Liver (tissue), 8 donors: ENCODE measurements at regions not wholly inside any gene's neighbourhood (a gene's known extent, or its start where the extent isn't known, plus 50 kb on each side); places are given as distances from the start of the nearest gene placed in this dataset.

Experiments
- DNase-seq: peaks from one replicate; pipeline ENCODE4 v3.0.0-alpha.2; 2017; ENCODE audit warnings: low spot score
- H3K27ac ChIP-seq, 2 donors: one replicate each; pipeline ENCODE4 v1.7.0; 2013; ENCODE audit warnings: inconsistent platforms in 2 of 2, low read length in 2 of 2, control low read depth in 1 of 2, low read depth in 1 of 2, mild to moderate bottlenecking in 1 of 2
- H3K27me3 ChIP-seq, 4 donors: one replicate each; pipeline versions ENCODE4 v1.6.1 to v1.7.0; 2013; ENCODE audit warnings: low read length in 3 of 4, inconsistent platforms in 1 of 4, mild to moderate bottlenecking in 1 of 4, moderate library complexity in 1 of 4; ENCODE audit not compliant: control insufficient read depth in 4 of 4, insufficient read depth in 4 of 4
- H3K36me3 ChIP-seq, 4 donors: one replicate each; pipeline versions ENCODE4 v1.6.1 to v1.7.0; 2013; ENCODE audit warnings: low read length in 3 of 4, mild to moderate bottlenecking in 3 of 4, low read depth in 1 of 4, moderate library complexity in 1 of 4; ENCODE audit not compliant: control insufficient read depth in 4 of 4, insufficient read depth in 3 of 4
- H3K4me1 ChIP-seq, 4 donors: one replicate each; pipeline versions ENCODE4 v1.6.1 to v1.7.0; 2013; ENCODE audit warnings: low read length in 3 of 4, mild to moderate bottlenecking in 3 of 4, moderate library complexity in 1 of 4; ENCODE audit not compliant: control insufficient read depth in 4 of 4, insufficient read depth in 4 of 4
- H3K4me3 ChIP-seq, 3 donors: one replicate each; pipeline versions ENCODE4 v1.6.1 to v1.7.0; 2013; ENCODE audit warnings: low read length in 3 of 3, control low read depth in 1 of 3, low read depth in 1 of 3, mild to moderate bottlenecking in 1 of 3
- H3K9ac ChIP-seq, 2 donors: one replicate each; pipeline ENCODE4 v1.7.0; 2013; ENCODE audit warnings: low read length in 2 of 2, mild to moderate bottlenecking in 2 of 2, moderate library complexity in 2 of 2, control low read depth in 1 of 2, low read depth in 1 of 2
- H3K9me3 ChIP-seq, 4 donors: one replicate each; pipeline versions ENCODE4 v1.6.1 to v1.7.0; 2013; ENCODE audit warnings: low read length in 3 of 4; ENCODE audit not compliant: control insufficient read depth in 4 of 4
- EGR1 ChIP-seq, 2 donors: IDR thresholded peaks; 2 replicates each; pipeline ENCODE4 v1.6.1; 2016 to 2018; ENCODE audit warnings: antibody characterized with exemption in 2 of 2, low read depth in 2 of 2
- FOXA1 ChIP-seq: IDR thresholded peaks from 2 replicates; pipeline ENCODE4 v1.6.1; 2016; ENCODE audit warnings: antibody characterized with exemption
- FOXA2 ChIP-seq: IDR thresholded peaks from 2 replicates; pipeline ENCODE4 v1.6.1; 2016; ENCODE audit warnings: antibody characterized with exemption
- HNF4A ChIP-seq, 2 donors: conservative IDR thresholded peaks; 2 replicates each; pipeline ENCODE4 v1.6.1; 2016; ENCODE audit warnings: antibody characterized with exemption in 2 of 2, mild to moderate bottlenecking in 2 of 2
- HNF4G ChIP-seq: IDR thresholded peaks from 2 replicates; pipeline ENCODE4 v1.6.1; 2016; ENCODE audit warnings: antibody characterized with exemption
- JUND ChIP-seq, 2 donors: IDR thresholded peaks; 2 replicates each; pipeline ENCODE4 v1.6.1; 2016; ENCODE audit warnings: antibody characterized with exemption in 2 of 2
- NR2F2 ChIP-seq: IDR thresholded peaks from 2 replicates; pipeline ENCODE4 v1.6.1; 2016; ENCODE audit warnings: antibody characterized with exemption
- RXRA ChIP-seq, 2 donors: IDR thresholded peaks; 2 replicates each; pipeline ENCODE4 v1.6.1; 2017 to 2018; ENCODE audit warnings: antibody characterized with exemption in 2 of 2, mild to moderate bottlenecking in 1 of 2
- SP1 ChIP-seq: IDR thresholded peaks from 2 replicates; pipeline ENCODE4 v1.6.1; 2018; ENCODE audit warnings: antibody characterized with exemption, mild to moderate bottlenecking
- YY1 ChIP-seq: IDR thresholded peaks from 2 replicates; pipeline ENCODE4 v1.6.1; 2016; ENCODE audit warnings: antibody characterized with exemption, mild to moderate bottlenecking
- WGBS: extraction: QIAGEN DNeasy Blood & Tissue Kit; methylation state at CpG from one replicate; pipeline ENCODE4 v1.1.7; 2013; 5-methylcytosine and 5-hydroxymethylcytosine counted together
- TF ChIP-seq, protein P1 (sequence below): fragments of 150-350 bp; IDR thresholded peaks from 2 replicates; pipeline ENCODE4 v1.5.1; 2017; ENCODE audit warnings: improper control_type of control experiment, low read depth, low read length; ENCODE audit not compliant: missing input control
- TF ChIP-seq, protein P2 (sequence below): IDR thresholded peaks from 2 replicates; pipeline ENCODE4 v1.6.1; 2016; ENCODE audit warnings: antibody characterized with exemption
- TF ChIP-seq, protein P3 (sequence below): IDR thresholded peaks from 2 replicates; pipeline ENCODE4 v1.6.1; 2016; ENCODE audit warnings: antibody characterized with exemption
- TF ChIP-seq, protein P4 (sequence below): IDR thresholded peaks from 2 replicates; pipeline ENCODE4 v1.6.1; 2016; ENCODE audit warnings: antibody characterized with exemption, mild to moderate bottlenecking
- donor health status: healthy.
- donor health status: healthy.
- donor health status: healthy.
- donor health status: healthy.
- donor health status: healthy.

DNA sequence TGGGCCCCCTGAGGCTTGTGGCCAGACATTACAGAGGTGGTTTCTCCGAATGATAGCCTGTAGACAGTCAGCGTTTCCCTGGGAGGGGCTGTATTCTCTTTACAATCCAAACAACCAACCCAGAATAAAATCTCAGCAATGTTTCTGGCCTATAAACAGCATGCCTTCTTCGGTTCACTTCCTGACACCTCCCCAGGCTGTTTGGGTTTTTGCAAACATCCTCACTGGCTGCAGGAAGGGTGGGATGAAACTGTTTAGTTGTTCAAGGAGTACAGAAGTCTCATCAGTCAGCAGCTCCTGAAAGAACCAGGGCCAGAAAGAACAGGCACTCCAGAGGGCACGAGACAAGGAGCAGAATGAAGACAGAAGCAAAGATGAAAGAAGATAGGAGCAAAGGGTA is 350.0 kb downstream of the QKI start:
- H3K36me3 ChIP-seq = no peaks in the 10 kb centered on the region
- H3K9ac ChIP-seq = no peak overlapping the region
- WGBS = 67% methylated on average over 4 of the region's 4 CpGs
- H3K9me3 ChIP-seq = no peaks in the 10 kb centered on the region
- no peak for DNase-seq
- no peaks in the 10 kb centered on the region for H3K4me1 ChIP-seq
- no peak overlapping the region for H3K4me3 ChIP-seq
- no peak for TF ChIP-seq HNF4A (conservative IDR thresholded peaks at IDR 0.05)
- no peak for TF ChIP-seq HNF4G
- TF ChIP-seq NR2F2 = no peak
- no peak for TF ChIP-seq FOXA1
- H3K27ac ChIP-seq = no peak overlapping the region
- peaks cover 0 to 3% (median 0%) of the 10 kb centered on the region in 4 donors for H3K27me3 ChIP-seq

DNA sequence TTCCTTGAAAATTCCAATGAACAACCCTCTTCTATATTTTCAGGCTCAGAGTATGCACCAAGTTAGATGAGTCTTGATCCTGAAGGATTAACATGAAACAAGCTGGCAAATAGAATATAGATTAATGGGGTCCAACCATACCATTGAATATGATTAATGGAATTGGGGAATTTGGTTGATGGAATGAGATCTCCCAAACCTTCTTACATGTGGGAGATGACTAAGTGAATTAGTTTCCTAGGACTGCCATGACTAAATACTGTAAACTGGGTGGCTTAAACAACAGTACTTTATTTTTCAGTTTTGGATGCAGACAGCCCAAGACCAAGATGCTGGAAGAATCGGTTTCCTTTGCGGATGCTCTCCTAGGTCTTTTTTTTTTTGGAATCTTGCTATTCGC is 347.0 kb downstream of the QKI start:
- TF ChIP-seq HNF4G = no peak
- no peak for TF ChIP-seq HNF4A (conservative IDR thresholded peaks at IDR 0.05)
- TF ChIP-seq, protein P1, sequence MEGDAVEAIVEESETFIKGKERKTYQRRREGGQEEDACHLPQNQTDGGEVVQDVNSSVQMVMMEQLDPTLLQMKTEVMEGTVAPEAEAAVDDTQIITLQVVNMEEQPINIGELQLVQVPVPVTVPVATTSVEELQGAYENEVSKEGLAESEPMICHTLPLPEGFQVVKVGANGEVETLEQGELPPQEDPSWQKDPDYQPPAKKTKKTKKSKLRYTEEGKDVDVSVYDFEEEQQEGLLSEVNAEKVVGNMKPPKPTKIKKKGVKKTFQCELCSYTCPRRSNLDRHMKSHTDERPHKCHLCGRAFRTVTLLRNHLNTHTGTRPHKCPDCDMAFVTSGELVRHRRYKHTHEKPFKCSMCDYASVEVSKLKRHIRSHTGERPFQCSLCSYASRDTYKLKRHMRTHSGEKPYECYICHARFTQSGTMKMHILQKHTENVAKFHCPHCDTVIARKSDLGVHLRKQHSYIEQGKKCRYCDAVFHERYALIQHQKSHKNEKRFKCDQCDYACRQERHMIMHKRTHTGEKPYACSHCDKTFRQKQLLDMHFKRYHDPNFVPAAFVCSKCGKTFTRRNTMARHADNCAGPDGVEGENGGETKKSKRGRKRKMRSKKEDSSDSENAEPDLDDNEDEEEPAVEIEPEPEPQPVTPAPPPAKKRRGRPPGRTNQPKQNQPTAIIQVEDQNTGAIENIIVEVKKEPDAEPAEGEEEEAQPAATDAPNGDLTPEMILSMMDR = no peak
- Histone ChIP-seq H3K4me3 (no peak overlapping the region), H3K27ac (no peak overlapping the region), H3K9ac (no peak overlapping the region), H3K9me3 (no peaks in the 10 kb centered on the region), H3K27me3 (peaks cover 0 to 3% (median 0%) of the 10 kb centered on the region in 4 donors), H3K4me1 (no peaks in the 10 kb centered on the region), H3K36me3 (no peaks in the 10 kb centered on the region)
- DNase-seq = no peak
- WGBS = 76% methylated on average over 3 of the region's 3 CpGs

DNA sequence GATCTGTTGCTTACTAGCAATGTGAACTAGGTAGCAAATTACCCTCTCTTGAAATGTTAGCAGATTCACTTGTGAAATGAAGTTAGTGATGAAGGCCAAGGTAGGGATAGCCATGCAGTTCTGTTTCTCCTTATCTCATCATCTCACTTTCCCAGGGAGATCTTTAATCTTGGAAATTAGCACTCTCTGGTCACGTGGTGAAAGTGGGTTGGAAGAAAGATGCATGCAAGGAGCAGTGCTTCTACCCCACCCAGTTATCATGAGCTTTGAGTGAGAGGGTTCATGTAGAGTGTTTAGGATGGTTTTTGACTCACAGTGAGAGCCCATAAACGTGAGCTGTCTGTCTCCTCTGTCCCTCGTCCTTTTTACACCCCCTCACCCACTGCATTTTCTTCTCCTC is 346.3 kb downstream of the QKI start:
- H3K4me3 ChIP-seq = no peak overlapping the region
- no peak overlapping the region for H3K9ac ChIP-seq
- TF ChIP-seq FOXA1 = no peak
- TF ChIP-seq, protein P2, sequence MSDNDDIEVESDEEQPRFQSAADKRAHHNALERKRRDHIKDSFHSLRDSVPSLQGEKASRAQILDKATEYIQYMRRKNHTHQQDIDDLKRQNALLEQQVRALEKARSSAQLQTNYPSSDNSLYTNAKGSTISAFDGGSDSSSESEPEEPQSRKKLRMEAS = no peak
- no peak for TF ChIP-seq JUND (IDR thresholded peaks at IDR 0.05)
- TF ChIP-seq, protein P1 = no peak
- no peak for TF ChIP-seq YY1
- TF ChIP-seq, protein P3, sequence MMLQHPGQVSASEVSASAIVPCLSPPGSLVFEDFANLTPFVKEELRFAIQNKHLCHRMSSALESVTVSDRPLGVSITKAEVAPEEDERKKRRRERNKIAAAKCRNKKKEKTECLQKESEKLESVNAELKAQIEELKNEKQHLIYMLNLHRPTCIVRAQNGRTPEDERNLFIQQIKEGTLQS = no peak
- no peak for TF ChIP-seq FOXA2
- TF ChIP-seq HNF4G = no peak
- TF ChIP-seq SP1 = no peak
- TF ChIP-seq HNF4A (conservative IDR thresholded peaks at IDR 0.05) = no peak
- no peak for TF ChIP-seq EGR1 (IDR thresholded peaks at IDR 0.05; ENCODE audit: low read depth in 2 of 2)
- TF ChIP-seq, protein P4, sequence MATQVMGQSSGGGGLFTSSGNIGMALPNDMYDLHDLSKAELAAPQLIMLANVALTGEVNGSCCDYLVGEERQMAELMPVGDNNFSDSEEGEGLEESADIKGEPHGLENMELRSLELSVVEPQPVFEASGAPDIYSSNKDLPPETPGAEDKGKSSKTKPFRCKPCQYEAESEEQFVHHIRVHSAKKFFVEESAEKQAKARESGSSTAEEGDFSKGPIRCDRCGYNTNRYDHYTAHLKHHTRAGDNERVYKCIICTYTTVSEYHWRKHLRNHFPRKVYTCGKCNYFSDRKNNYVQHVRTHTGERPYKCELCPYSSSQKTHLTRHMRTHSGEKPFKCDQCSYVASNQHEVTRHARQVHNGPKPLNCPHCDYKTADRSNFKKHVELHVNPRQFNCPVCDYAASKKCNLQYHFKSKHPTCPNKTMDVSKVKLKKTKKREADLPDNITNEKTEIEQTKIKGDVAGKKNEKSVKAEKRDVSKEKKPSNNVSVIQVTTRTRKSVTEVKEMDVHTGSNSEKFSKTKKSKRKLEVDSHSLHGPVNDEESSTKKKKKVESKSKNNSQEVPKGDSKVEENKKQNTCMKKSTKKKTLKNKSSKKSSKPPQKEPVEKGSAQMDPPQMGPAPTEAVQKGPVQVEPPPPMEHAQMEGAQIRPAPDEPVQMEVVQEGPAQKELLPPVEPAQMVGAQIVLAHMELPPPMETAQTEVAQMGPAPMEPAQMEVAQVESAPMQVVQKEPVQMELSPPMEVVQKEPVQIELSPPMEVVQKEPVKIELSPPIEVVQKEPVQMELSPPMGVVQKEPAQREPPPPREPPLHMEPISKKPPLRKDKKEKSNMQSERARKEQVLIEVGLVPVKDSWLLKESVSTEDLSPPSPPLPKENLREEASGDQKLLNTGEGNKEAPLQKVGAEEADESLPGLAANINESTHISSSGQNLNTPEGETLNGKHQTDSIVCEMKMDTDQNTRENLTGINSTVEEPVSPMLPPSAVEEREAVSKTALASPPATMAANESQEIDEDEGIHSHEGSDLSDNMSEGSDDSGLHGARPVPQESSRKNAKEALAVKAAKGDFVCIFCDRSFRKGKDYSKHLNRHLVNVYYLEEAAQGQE = no peak
- no peak for TF ChIP-seq RXRA (IDR thresholded peaks at IDR 0.05)
- 51% methylated on average over 3 of the region's 3 CpGs for WGBS
- no peaks in the 10 kb centered on the region for H3K4me1 ChIP-seq
- no peak for DNase-seq
- H3K9me3 ChIP-seq = no peaks in the 10 kb centered on the region
- H3K27me3 ChIP-seq = no peaks in the 10 kb centered on the region
- H3K36me3 ChIP-seq = no peaks in the 10 kb centered on the region
- H3K27ac ChIP-seq = no peak overlapping the region
